ENCODE measurements at regions not wholly inside any gene's neighbourhood (a gene's known extent, or its start where the extent isn't known, plus 50 kb on each side); places are given as distances from the start of the nearest gene placed in this dataset.

GRCh38 chr3:148089171-148089570 lies 608.5 kb upstream of the AGTR1 start:
- H3K27me3 ChIP-seq = no peaks in the 10 kb centered on the region
- H3K27ac ChIP-seq = no peak overlapping the region
- no peaks in the 10 kb centered on the region for H3K4me1 ChIP-seq
- H3K4me3 ChIP-seq = no peak overlapping the region
- DNase-seq (no peak), ATAC-seq (no peak)
- no peaks in the 10 kb centered on the region for H3K9me3 ChIP-seq
- TF ChIP-seq POLR2A (IDR thresholded peaks at IDR 0.05) = no peak
- no peak for TF ChIP-seq CTCF (IDR thresholded peaks at IDR 0.05)
- no peaks in the 10 kb centered on the region for H3K36me3 ChIP-seq
- intact Hi-C loops (cut with DNase I) = no loop called here

- 21% methylated on average over 2 of the region's 2 CpGs for WGBS (ENCODE audit: insufficient coverage, low coverage, low lambda C conversion rate, missing lambda C conversion rate)
- intact Hi-C loops (cut with DNase I) = no loop called here
- no peaks in the 10 kb centered on the region for H3K27me3 ChIP-seq
- H3K4me3 ChIP-seq = no peak overlapping the region
- ATAC-seq (no peak), DNase-seq (no peak)
- TF ChIP-seq POLR2A (IDR thresholded peaks at IDR 0.05) (no peak), CTCF (IDR thresholded peaks at IDR 0.05) (no peak)
- H3K9me3 ChIP-seq = no peaks in the 10 kb centered on the region
- no peak overlapping the region for H3K27ac ChIP-seq
- H3K4me1 ChIP-seq = no peaks in the 10 kb centered on the region
- no peaks in the 10 kb centered on the region for H3K36me3 ChIP-seq
Measured at GRCh38 chr3:148090156-148090555, 607.5 kb upstream of the AGTR1 start.

GRCh38 chr3:148092624-148093347 lies 604.9 kb upstream of the AGTR1 start:
- TF ChIP-seq CTCF (IDR thresholded peaks at IDR 0.05) (no peak), POLR2A (IDR thresholded peaks at IDR 0.05) (no peak)
- H3K27me3 ChIP-seq = no peaks in the 10 kb centered on the region
- no peak overlapping the region for H3K27ac ChIP-seq
- no peaks in the 10 kb centered on the region for H3K4me1 ChIP-seq
- WGBS (ENCODE audit: insufficient coverage, low coverage, low lambda C conversion rate, missing lambda C conversion rate) = 51% methylated on average over 5 of the region's 5 CpGs
- no peak overlapping the region for H3K4me3 ChIP-seq
- H3K9me3 ChIP-seq = no peaks in the 10 kb centered on the region
- DNase-seq (no peak), ATAC-seq (no peak)
- intact Hi-C loops (cut with DNase I) = no loop called here
- no peaks in the 10 kb centered on the region for H3K36me3 ChIP-seq

- H3K27ac ChIP-seq = no peak overlapping the region
- no peaks in the 10 kb centered on the region for H3K9me3 ChIP-seq
- no peaks in the 10 kb centered on the region for H3K36me3 ChIP-seq
- DNase-seq = no peak
- no peak for TF ChIP-seq CTCF (IDR thresholded peaks at IDR 0.05)
- no peak for TF ChIP-seq POLR2A (IDR thresholded peaks at IDR 0.05)
- intact Hi-C loops (cut with DNase I) = no loop called here
- no peak for ATAC-seq
- no peak overlapping the region for H3K4me3 ChIP-seq
- H3K27me3 ChIP-seq = no peaks in the 10 kb centered on the region
- H3K4me1 ChIP-seq = no peaks in the 10 kb centered on the region
- WGBS (ENCODE audit: insufficient coverage, low coverage, low lambda C conversion rate, missing lambda C conversion rate) = 9% methylated on average over 1 of the region's 1 CpG
Measured at GRCh38 chr3:148093753-148094152, 604.0 kb upstream of the AGTR1 start.

GRCh38 chr3:148095962-148096361 lies 601.7 kb upstream of the AGTR1 start:
- no peak for DNase-seq
- intact Hi-C loops (cut with DNase I) = no loop called here
- 48% methylated on average over 5 of the region's 5 CpGs for WGBS (ENCODE audit: insufficient coverage, low coverage, low lambda C conversion rate, missing lambda C conversion rate)
- ATAC-seq = no peak
- Histone ChIP-seq H3K27me3 (no peaks in the 10 kb centered on the region), H3K4me3 (no peak overlapping the region), H3K9me3 (no peaks in the 10 kb centered on the region), H3K27ac (no peak overlapping the region), H3K36me3 (no peaks in the 10 kb centered on the region), H3K4me1 (no peaks in the 10 kb centered on the region)
- TF ChIP-seq POLR2A (IDR thresholded peaks at IDR 0.05) (no peak), CTCF (IDR thresholded peaks at IDR 0.05) (no peak)
